Heart left ventricle (tissue), 13 donors: ENCODE measurements at regions not wholly inside any gene's neighbourhood (a gene's known extent, or its start where the extent isn't known, plus 50 kb on each side); places are given as distances from the start of the nearest gene placed in this dataset.

Source experiments
- POLR2A ChIP-seq, 2 donors: fragments of 450-650 bp; IDR thresholded peaks; one replicate each; pipeline ENCODE4 v1.6.1; 2017; ENCODE audit warnings: antibody characterized with exemption in 2 of 2, mild to moderate bottlenecking in 2 of 2, moderate library complexity in 2 of 2
- TF ChIP-seq, protein P1 (sequence below), 12 donors: fragments of 200-600 bp; sonication (generic) in 4 of 12; IDR thresholded peaks; one replicate each; pipeline versions ENCODE4 v1.5.0 to v1.8.0; 2018 to 2022; ENCODE audit warnings: antibody characterized with exemption in 12 of 12, mild to moderate bottlenecking in 5 of 12
- donor health status: ischemic (EF 13 %, LVEDD 7.1; RV severe dilation, severe dysfunction).
- donor health status: DM: no; HTN: yes; CAD: no.
- donor health status: DM: no; HTN: no; CAD: no.
- donor health status: ischemic (EF 25% LVEDD 6.9; RV normal size, moderate dysfunction).
- donor health status: ischemic (EF 25% LVEDD 5.7; RV mildly dilated, moderate dysfunction).
- donor health status: ischemic (EF 35%, LVEDD 5.7; RV mildly dilated, moderate dysfunction).
- donor health status: nonischemic (EF 11% LVEDD 7.7; RV severe dilation, severe dysfunction).
- donor health status: DM: yes; HTN: yes; CAD: no.
- donor health status: PGD.
- donor health status: ischemic (EF 29% LVEDD 5.4; RV normal size, mild dysfunction).
- donor health status: nonischemic (EF 23%, LVEDD 6.1; RV moderate dilation, normal function).

DNA sequence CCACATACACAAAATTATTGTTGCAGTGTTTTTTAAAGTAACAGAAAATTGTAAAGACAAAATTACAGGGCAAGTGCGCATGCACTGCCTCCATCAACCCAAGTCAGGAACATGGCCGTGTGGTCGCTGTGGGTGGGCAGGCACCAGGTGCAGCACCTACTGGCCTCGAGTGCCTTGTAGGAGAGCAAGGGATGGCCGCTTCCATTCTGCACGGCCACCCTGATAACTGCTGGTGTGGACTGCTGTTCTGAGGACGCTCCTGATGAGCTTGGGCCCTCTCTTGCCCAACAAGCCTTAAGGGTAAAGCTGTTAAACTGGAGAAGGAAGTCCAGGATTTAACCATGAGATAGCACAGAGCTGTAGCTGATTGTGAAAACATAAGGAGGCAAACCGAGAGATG lies 124.6 kb upstream of the PPP1R9A start:
- TF ChIP-seq, protein P1, sequence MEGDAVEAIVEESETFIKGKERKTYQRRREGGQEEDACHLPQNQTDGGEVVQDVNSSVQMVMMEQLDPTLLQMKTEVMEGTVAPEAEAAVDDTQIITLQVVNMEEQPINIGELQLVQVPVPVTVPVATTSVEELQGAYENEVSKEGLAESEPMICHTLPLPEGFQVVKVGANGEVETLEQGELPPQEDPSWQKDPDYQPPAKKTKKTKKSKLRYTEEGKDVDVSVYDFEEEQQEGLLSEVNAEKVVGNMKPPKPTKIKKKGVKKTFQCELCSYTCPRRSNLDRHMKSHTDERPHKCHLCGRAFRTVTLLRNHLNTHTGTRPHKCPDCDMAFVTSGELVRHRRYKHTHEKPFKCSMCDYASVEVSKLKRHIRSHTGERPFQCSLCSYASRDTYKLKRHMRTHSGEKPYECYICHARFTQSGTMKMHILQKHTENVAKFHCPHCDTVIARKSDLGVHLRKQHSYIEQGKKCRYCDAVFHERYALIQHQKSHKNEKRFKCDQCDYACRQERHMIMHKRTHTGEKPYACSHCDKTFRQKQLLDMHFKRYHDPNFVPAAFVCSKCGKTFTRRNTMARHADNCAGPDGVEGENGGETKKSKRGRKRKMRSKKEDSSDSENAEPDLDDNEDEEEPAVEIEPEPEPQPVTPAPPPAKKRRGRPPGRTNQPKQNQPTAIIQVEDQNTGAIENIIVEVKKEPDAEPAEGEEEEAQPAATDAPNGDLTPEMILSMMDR (IDR thresholded peaks at IDR 0.05), result no peak
- no peak for TF ChIP-seq POLR2A (IDR thresholded peaks at IDR 0.05)
